ENCODE measurements at regions not wholly inside any gene's neighbourhood (a gene's known extent, or its start where the extent isn't known, plus 50 kb on each side); places are given as distances from the start of the nearest gene placed in this dataset.

DNA sequence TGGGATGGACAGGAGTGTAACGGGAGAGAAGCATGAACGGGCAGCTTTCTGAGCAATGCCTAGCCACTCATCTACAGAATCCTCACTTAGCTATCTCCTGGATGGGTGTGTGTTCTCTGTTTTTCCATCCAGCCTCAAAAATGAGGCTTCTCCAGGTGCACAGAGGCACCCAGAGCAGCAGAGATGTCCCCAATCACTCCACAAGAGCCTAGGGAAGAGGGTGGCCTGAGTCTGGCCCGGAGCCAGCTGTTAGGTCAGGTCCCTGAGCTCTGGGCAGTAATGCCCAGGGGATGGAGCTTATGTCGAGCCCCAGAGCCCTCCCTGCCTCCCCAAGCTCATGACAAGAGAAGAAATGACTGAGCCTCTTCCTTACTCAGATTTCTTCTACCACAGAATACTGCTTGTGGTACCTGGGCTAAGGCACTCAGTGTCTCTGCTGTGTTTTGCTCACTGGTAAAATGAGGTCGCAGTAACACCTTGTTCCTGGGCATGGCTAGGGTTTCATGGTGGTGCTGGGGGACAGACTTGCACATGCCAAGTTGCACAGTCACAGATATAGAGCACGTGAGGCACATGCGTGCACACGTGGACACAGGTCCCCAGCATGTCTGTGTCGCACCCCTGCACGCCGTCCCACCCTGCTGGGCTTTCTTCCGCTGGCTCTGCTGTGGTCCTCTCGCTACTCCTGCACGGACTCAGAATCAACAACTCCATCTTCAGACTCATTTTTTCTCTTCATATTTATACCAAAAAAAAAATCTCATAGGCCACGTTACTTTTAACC lies 86.6 kb upstream of the SOX1 start:
- Histone ChIP-seq H3K4me1 (ENCODE audit: control insufficient read depth in 1 of 2, insufficient read depth in 2 of 2, low read length in 2 of 2) (no peaks in the 10 kb centered on the region), H3K27ac (ENCODE audit: low read length) (no peak overlapping the region), H3K36me3 (ENCODE audit: control insufficient read depth in 1 of 2, insufficient read depth in 2 of 2, low read length in 2 of 2) (no peaks in the 10 kb centered on the region), H3K9me3 (ENCODE audit: control insufficient read depth in 1 of 2, low read length in 2 of 2) (no peaks in the 10 kb centered on the region), H3K4me3 (ENCODE audit: low read depth in 1 of 2, low read length in 2 of 2) (no peak overlapping the region), H3K27me3 (ENCODE audit: low read depth, low read length) (no peaks in the 10 kb centered on the region)

DNA sequence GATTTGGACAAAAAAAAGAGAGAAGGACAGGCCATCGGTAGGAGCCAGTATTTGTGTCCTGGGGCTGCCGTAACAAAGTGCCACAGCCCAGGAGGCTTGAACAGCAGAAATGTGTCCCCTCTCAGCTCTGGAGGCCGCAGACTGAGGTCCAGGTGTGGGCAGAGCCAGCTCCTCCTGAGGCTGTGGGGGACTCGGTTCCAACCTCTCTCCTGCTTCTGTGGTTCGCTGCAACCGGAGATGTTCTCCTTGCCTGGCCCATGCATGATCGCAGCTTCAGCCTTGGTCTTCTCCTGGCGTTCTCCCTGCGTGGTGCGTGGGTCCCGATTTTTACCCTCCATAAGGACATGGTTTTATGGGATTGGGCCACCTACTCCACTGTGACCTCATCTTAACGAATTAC lies 85.9 kb upstream of the SOX1 start:
- H3K27ac ChIP-seq (ENCODE audit: low read length) = no peak overlapping the region
- H3K27me3 ChIP-seq (ENCODE audit: low read depth, low read length) = no peaks in the 10 kb centered on the region
- H3K36me3 ChIP-seq (ENCODE audit: control insufficient read depth in 1 of 2, insufficient read depth in 2 of 2, low read length in 2 of 2) = no peaks in the 10 kb centered on the region
- no peaks in the 10 kb centered on the region for H3K9me3 ChIP-seq (ENCODE audit: control insufficient read depth in 1 of 2, low read length in 2 of 2)
- no peaks in the 10 kb centered on the region for H3K4me1 ChIP-seq (ENCODE audit: control insufficient read depth in 1 of 2, insufficient read depth in 2 of 2, low read length in 2 of 2)
- H3K4me3 ChIP-seq (ENCODE audit: low read depth in 1 of 2, low read length in 2 of 2) = no peak overlapping the region

DNA sequence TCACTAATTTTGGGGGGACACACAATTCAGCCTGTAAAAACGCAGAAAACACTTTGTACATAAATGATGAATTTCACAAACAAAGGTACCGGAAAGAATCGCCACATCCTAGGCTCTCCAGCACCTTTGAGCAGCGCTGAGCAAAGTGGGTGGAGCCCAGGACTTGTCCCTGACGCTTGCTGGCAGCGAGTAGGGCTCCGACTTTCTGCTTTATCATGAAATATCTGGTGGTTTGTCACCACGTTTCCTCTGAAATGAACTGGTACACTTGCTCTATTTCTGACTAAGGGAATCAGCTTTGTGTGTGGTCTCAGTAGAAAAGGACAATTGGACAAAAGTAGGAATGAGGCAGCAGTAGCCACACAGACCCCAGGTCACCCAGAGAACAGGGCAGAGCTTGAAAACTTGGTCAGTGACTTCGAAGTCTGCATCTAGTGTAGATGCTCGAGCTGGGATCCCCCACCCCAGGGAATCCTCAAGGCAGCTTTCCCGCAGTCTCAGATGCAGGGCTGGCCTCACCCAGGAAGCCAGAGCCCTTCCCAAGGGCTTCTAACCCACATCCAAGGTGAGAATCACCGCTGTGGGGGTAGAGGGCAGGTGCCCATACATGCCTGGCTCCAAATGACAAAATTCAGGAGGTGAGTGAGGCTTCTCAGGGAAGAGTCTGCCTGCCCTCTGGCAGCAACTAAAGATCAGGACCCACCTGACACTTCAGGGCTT lies 85.3 kb upstream of the SOX1 start:
- no peaks in the 10 kb centered on the region for H3K4me1 ChIP-seq (ENCODE audit: control insufficient read depth in 1 of 2, insufficient read depth in 2 of 2, low read length in 2 of 2)
- H3K27me3 ChIP-seq (ENCODE audit: low read depth, low read length) = no peaks in the 10 kb centered on the region
- no peak overlapping the region for H3K4me3 ChIP-seq (ENCODE audit: low read depth in 1 of 2, low read length in 2 of 2)
- no peaks in the 10 kb centered on the region for H3K9me3 ChIP-seq (ENCODE audit: control insufficient read depth in 1 of 2, low read length in 2 of 2)
- H3K36me3 ChIP-seq (ENCODE audit: control insufficient read depth in 1 of 2, insufficient read depth in 2 of 2, low read length in 2 of 2) = no peaks in the 10 kb centered on the region
- no peak overlapping the region for H3K27ac ChIP-seq (ENCODE audit: low read length)

- H3K27ac ChIP-seq (ENCODE audit: low read length) = no peak overlapping the region
- no peaks in the 10 kb centered on the region for H3K9me3 ChIP-seq (ENCODE audit: control insufficient read depth in 1 of 2, low read length in 2 of 2)
- no peak overlapping the region for H3K4me3 ChIP-seq (ENCODE audit: low read depth in 1 of 2, low read length in 2 of 2)
- H3K36me3 ChIP-seq (ENCODE audit: control insufficient read depth in 1 of 2, insufficient read depth in 2 of 2, low read length in 2 of 2) = no peaks in the 10 kb centered on the region
- no peaks in the 10 kb centered on the region for H3K4me1 ChIP-seq (ENCODE audit: control insufficient read depth in 1 of 2, insufficient read depth in 2 of 2, low read length in 2 of 2)
- no peaks in the 10 kb centered on the region for H3K27me3 ChIP-seq (ENCODE audit: low read depth, low read length)
Observed at GRCh38 chr13:111984349-111984748, 82.6 kb upstream of the SOX1 start.

GRCh38 chr13:111990362-111990761 lies 76.6 kb upstream of the SOX1 start:
- no peaks in the 10 kb centered on the region for H3K27me3 ChIP-seq (ENCODE audit: low read depth, low read length)
- H3K36me3 ChIP-seq (ENCODE audit: control insufficient read depth in 1 of 2, insufficient read depth in 2 of 2, low read length in 2 of 2) = no peaks in the 10 kb centered on the region
- H3K4me1 ChIP-seq (ENCODE audit: control insufficient read depth in 1 of 2, insufficient read depth in 2 of 2, low read length in 2 of 2) = no peaks in the 10 kb centered on the region
- no peak overlapping the region for H3K4me3 ChIP-seq (ENCODE audit: low read depth in 1 of 2, low read length in 2 of 2)
- peaks cover 4 to 8% of the 10 kb centered on the region in 2 donors for H3K9me3 ChIP-seq (ENCODE audit: control insufficient read depth in 1 of 2, low read length in 2 of 2)
- H3K27ac ChIP-seq (ENCODE audit: low read length) = no peak overlapping the region

- Histone ChIP-seq H3K9me3 (ENCODE audit: control insufficient read depth in 1 of 2, low read length in 2 of 2) (peaks cover 4 to 8% of the 10 kb centered on the region in 2 donors), H3K36me3 (ENCODE audit: control insufficient read depth in 1 of 2, insufficient read depth in 2 of 2, low read length in 2 of 2) (no peaks in the 10 kb centered on the region), H3K27me3 (ENCODE audit: low read depth, low read length) (no peaks in the 10 kb centered on the region), H3K4me1 (ENCODE audit: control insufficient read depth in 1 of 2, insufficient read depth in 2 of 2, low read length in 2 of 2) (no peaks in the 10 kb centered on the region), H3K27ac (ENCODE audit: low read length) (no peak overlapping the region), H3K4me3 (ENCODE audit: low read depth in 1 of 2, low read length in 2 of 2) (no peak overlapping the region)
Observed at GRCh38 chr13:111992911-111993310, 74.0 kb upstream of the SOX1 start.

- no peaks in the 10 kb centered on the region for H3K27me3 ChIP-seq (ENCODE audit: low read depth, low read length)
- peaks cover 4 to 8% of the 10 kb centered on the region in 2 donors for H3K9me3 ChIP-seq (ENCODE audit: control insufficient read depth in 1 of 2, low read length in 2 of 2)
- no peak overlapping the region for H3K4me3 ChIP-seq (ENCODE audit: low read depth in 1 of 2, low read length in 2 of 2)
- no peaks in the 10 kb centered on the region for H3K4me1 ChIP-seq (ENCODE audit: control insufficient read depth in 1 of 2, insufficient read depth in 2 of 2, low read length in 2 of 2)
- no peaks in the 10 kb centered on the region for H3K36me3 ChIP-seq (ENCODE audit: control insufficient read depth in 1 of 2, insufficient read depth in 2 of 2, low read length in 2 of 2)
- no peak overlapping the region for H3K27ac ChIP-seq (ENCODE audit: low read length)
Observed at GRCh38 chr13:111993691-111994090, 73.3 kb upstream of the SOX1 start.

GRCh38 chr13:111994578-111994977 lies 72.4 kb upstream of the SOX1 start:
- Histone ChIP-seq H3K36me3 (ENCODE audit: control insufficient read depth in 1 of 2, insufficient read depth in 2 of 2, low read length in 2 of 2) (no peaks in the 10 kb centered on the region), H3K27me3 (ENCODE audit: low read depth, low read length) (no peaks in the 10 kb centered on the region), H3K4me1 (ENCODE audit: control insufficient read depth in 1 of 2, insufficient read depth in 2 of 2, low read length in 2 of 2) (no peaks in the 10 kb centered on the region), H3K4me3 (ENCODE audit: low read depth in 1 of 2, low read length in 2 of 2) (no peak overlapping the region), H3K27ac (ENCODE audit: low read length) (no peak overlapping the region), H3K9me3 (ENCODE audit: control insufficient read depth in 1 of 2, low read length in 2 of 2) (peaks cover 4 to 8% of the 10 kb centered on the region in 2 donors)

DNA sequence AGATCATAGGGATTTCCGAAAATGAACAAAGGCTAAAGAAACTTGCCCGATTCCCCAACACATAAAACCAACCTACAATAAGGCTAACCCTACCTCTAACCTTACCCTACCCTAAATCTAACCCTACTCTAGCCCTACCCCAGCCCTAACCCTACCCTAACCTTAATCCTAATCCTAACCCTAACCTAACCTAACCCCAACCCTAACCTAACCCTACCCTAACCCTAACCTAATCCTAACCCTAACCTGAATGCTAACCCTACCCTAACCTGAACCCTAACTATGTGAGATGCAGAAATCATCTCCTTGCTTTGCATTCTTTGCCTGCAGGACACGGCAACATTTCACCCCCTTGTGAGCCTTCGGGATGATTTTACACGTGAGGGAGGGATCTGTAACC lies 67.6 kb upstream of the SOX1 start:
- Histone ChIP-seq H3K27ac (ENCODE audit: low read length) (no peak overlapping the region), H3K9me3 (ENCODE audit: control insufficient read depth in 1 of 2, low read length in 2 of 2) (no peaks in the 10 kb centered on the region), H3K4me3 (ENCODE audit: low read depth in 1 of 2, low read length in 2 of 2) (no peak overlapping the region), H3K36me3 (ENCODE audit: control insufficient read depth in 1 of 2, insufficient read depth in 2 of 2, low read length in 2 of 2) (no peaks in the 10 kb centered on the region), H3K4me1 (ENCODE audit: control insufficient read depth in 1 of 2, insufficient read depth in 2 of 2, low read length in 2 of 2) (no peaks in the 10 kb centered on the region), H3K27me3 (ENCODE audit: low read depth, low read length) (no peaks in the 10 kb centered on the region)

DNA sequence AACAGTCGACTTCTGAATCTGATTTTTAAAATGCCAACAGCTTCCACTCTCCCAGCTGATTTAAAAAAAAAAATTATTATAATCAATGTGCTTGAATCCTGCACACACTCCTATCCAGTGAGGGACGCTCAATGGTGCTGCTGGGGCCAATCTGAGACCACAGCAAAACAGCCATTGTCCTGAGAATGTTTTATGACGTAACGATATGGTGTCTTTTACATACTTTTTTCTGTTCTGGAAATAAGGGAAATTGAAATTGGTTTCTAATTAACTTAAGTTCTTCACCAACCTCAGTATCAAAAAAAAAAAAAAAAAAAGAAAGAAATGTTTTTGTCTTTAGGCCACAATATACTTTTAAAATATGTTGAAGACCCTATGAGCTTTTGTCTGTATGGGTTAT lies 66.1 kb upstream of the SOX1 start:
- peaks cover 0 to under 1% of the 10 kb centered on the region in 2 donors for H3K9me3 ChIP-seq (ENCODE audit: control insufficient read depth in 1 of 2, low read length in 2 of 2)
- H3K36me3 ChIP-seq (ENCODE audit: control insufficient read depth in 1 of 2, insufficient read depth in 2 of 2, low read length in 2 of 2) = no peaks in the 10 kb centered on the region
- no peak overlapping the region for H3K4me3 ChIP-seq (ENCODE audit: low read depth in 1 of 2, low read length in 2 of 2)
- no peaks in the 10 kb centered on the region for H3K4me1 ChIP-seq (ENCODE audit: control insufficient read depth in 1 of 2, insufficient read depth in 2 of 2, low read length in 2 of 2)
- no peaks in the 10 kb centered on the region for H3K27me3 ChIP-seq (ENCODE audit: low read depth, low read length)
- no peak overlapping the region for H3K27ac ChIP-seq (ENCODE audit: low read length)

DNA sequence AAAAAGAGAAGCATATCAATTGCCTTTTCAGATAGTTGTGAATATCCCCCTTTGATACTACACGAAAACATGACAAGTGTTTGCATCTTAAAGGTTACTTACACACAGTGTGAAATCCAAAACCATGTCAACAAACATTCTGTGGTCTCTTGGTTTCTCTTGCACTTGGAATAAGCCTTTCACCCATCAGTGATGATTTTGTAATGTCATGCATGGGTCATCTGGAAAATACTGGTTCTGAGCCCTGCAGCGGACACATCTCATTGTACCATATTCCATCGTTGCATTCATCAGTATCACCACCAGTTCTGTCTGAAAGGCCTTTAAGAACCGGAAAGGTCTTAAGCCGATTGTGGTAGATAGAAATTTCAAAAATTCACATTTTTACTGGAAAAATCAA lies 65.4 kb upstream of the SOX1 start:
- Histone ChIP-seq H3K4me1 (ENCODE audit: control insufficient read depth in 1 of 2, insufficient read depth in 2 of 2, low read length in 2 of 2) (no peaks in the 10 kb centered on the region), H3K9me3 (ENCODE audit: control insufficient read depth in 1 of 2, low read length in 2 of 2) (peaks cover 0 to 7% of the 10 kb centered on the region in 2 donors), H3K27ac (ENCODE audit: low read length) (no peak overlapping the region), H3K4me3 (ENCODE audit: low read depth in 1 of 2, low read length in 2 of 2) (no peak overlapping the region), H3K27me3 (ENCODE audit: low read depth, low read length) (no peaks in the 10 kb centered on the region), H3K36me3 (ENCODE audit: control insufficient read depth in 1 of 2, insufficient read depth in 2 of 2, low read length in 2 of 2) (no peaks in the 10 kb centered on the region)
